ENCODE measurements at regions not wholly inside any gene's neighbourhood (a gene's known extent, or its start where the extent isn't known, plus 50 kb on each side); places are given as distances from the start of the nearest gene placed in this dataset.

GRCh38 chr7:50182759-50183158 lies 89.7 kb upstream of the ZPBP start:
- TF ChIP-seq POLR2A (IDR thresholded peaks at IDR 0.05) = no peak
- TF ChIP-seq CTCF (IDR thresholded peaks at IDR 0.05) = no peak
